GM21360 (cell line): ENCODE measurements at regions not wholly inside any gene's neighbourhood (a gene's known extent, or its start where the extent isn't known, plus 50 kb on each side); places are given as distances from the start of the nearest gene placed in this dataset.
"Not testable (repeated sequence)": the region's sequence is repeated elsewhere in the genome, so short reads cannot be mapped to it uniquely, and the experiment has no call there.

Experiments used
- ATAC-seq: cut with Tn5 transposase; IDR thresholded peaks from one replicate; pipeline ENCODE4 v1.9.1; 2021; ENCODE audit warnings: mild to moderate bottlenecking, moderate library complexity; ENCODE audit not compliant: unreplicated experiment

DNA sequence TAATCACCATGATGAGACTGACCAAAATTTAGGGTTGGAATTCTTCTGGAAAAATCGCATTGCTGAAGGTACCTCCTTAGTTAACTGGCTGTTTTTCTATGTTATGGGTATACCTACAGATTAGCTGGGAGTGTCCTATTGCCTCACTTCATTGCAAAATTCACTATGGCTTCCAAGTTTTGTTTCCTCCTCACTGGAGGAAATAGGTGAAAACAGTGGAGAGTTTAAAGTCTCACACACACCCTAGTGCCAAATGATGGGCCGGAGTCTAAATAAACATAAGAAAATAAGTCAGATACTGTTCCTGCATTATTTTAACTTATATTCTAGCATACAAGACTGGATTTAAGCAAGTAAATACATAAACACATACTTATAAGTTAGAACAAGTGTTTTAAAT, 98.2 kb downstream of the AHR start:
- no peak for ATAC-seq

DNA sequence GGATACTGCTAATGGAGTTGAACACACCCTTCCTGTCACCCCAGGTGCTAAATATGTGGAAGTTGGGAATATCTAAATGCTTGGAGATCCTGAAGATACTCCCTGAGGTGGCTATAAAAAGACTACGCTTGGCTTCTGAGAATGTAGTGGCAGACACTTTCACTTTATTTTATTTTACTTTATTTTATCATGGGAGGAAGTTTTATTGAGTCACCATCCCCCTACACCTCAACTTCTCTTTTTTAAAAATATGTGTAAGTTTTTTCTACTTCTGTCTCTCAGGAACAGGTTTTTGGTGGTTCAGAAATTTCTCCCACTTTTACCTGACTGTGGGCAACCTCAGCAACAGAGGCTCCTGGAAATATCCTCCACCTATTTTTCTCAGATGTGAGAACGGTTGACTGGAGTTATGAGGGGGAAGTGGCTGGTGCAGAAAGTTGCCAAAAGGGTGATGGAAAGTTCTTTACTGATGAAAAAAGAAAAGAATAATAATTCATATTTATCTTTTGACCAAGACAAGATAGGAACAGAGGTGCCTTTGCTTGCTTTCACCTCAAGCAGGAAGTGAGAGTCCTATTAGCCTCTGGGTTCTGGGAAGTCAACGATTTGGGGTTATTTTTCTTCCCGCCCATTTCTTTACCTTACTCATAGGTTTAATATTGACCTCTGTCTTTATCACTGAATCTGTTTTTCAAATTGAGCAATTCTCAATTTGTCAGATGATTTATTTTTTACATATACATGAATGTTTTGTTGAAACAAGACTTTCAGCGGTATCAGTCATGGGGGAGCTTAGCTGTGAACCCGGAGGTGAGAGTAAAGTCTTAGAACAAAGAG, 103.6 kb downstream of the AHR start:
- peak; percentile 71 for ATAC-seq

DNA sequence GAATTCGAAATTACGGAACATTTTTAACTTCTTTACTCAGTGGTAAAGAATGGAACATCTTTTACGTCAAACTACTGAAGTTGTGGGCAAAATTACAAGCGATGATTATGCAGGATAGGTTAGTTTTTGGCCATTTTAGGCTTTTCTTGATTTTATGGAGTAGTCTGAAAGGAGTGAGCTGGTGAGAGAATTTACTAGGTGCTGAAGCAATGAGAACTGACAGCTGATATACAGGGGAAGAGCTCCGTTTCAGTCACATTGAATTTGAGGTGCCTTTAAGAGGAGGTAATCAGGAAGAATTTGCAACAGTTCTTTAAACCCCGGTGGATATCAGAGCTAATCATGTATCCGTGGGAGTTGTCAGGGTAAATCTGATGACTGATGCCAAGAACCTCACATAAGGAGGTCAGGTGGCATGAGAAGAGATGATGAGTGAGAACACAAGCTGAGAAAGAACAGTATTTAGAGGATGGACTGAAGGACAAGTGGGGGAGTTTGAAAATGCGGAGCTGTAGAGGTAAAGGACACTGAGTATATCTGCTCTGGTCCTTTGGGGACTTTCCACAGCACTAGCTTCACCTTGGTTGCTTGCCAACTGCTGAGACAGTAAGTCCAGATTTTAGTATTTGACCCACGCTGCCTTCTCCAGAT, 104.3 kb downstream of the AHR start:
- ATAC-seq = peak; percentile 77

DNA sequence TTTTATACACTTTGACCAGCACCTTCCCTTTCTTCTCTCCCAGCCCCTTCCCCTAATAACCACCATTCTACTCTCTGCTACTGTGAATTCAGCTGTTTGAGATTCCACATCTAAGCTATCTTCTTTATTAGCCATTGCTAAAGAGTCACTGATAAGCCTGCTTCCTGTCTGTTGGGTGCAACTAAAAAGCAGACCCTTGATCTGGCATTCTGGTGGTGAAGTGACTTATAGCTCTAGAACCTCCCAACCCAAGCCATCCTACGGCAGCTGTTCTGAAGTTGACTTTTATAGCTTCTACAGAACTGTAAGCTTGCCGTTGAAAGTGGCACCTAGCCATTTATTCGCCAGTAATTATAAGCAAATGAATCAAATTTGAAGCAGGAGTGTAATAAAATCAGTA, 105.6 kb downstream of the AHR start:
- ATAC-seq = no peak

DNA sequence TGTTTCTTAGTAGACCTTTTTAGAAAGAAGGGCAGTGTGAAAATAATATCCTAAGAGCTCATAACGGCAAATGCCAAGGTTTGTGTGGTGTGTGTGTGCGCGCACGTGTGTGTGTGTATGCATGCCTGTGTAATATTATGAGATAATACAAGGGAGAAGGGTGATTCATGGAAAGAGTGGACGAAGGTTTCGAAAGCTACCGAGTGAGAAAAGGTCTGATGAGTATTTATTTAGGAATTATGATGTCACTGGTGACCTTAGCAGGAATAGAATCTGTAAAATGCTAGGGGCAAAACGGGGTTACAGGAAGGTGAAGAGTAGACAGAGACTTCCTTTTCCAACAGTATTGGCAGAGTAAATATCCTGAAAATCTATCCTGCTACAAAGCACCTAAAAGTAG, 107.3 kb downstream of the AHR start:
- ATAC-seq = no peak

DNA sequence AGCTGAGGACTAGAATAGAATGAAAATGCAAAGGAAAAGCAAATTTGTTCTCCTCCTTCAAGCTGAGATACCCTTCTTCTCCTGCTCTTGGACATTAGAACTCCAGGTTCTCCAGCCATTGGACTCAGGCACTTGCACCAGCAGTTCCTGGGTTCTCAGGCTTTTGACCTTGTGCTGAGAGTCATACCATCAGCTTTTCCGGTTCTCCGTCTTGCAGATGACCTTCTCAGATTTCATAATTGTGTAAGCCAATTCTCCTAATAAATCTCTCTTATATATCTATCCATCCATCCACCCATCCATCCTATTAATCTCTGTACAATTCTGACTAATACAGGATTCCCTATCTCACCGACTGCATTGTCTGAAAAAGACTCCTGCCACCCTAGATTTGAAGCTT, 108.3 kb downstream of the AHR start:
- ATAC-seq = no peak

DNA sequence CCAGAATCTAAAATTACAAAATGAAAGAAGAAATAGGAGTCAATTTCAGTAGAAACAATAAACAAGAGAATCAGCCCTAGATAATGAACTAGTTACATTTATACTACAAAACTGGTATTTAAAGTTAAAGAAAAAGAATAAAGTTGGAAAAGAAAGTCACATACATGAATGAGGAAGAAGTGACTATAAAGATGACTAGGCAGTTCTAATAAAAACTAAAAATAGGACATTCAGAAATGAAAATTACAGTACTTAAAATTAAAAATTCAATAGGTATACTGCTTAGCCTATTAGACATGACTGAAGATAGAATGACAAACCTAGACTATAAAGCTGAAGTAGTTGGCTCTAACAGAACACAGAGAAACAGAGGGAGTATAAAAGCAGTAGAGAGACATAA, 108.8 kb downstream of the AHR start:
- ATAC-seq = no peak

DNA sequence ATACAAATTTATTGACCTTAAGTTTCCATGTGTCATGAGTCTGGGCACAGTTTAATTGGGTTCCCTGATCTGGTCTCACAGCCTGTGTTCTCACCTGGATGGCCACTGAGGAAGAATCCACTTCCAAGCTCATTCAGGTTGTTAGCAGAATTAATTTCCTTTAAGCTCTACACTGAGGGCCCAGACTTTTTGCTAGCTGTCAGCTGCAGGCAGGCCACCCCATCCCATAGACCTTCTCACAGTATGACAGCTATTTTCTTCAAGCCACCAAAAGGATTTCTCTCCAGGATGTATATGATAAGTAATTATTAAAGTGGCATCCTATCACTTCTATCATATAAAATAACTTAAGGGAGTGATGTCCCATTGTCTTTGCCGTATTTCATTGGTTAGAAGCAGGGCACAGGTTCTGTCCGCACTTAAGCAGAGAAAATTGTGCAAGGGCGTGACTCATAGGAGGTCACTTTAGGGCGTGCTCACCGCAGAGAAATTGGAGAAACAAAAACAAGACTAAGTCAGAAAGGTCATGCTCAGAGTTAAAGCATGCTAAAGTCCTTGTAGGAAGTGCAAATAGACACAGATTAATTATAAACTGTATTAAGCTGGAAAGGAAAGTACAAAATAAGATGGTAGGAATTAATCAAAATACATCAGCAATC, 109.9 kb downstream of the AHR start:
- ATAC-seq = no peak

DNA sequence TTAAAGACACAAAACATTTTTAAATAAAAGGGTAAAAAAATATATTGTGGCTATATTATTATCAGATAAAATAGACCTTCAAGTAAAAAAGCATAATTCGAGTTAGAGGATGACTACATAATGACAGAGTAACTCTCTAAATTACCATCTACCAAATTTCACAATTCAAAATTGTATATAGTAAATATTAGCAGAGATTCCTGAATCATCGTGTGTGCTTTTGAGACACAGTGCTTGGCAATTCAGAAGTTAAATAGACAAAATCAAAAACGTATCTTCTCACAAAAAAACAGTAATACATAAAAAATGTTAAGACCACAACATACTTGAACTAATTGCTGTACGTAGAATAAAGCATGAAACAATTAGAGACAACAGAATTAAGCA, 110.4 kb downstream of the AHR start:
- ATAC-seq = no peak

DNA sequence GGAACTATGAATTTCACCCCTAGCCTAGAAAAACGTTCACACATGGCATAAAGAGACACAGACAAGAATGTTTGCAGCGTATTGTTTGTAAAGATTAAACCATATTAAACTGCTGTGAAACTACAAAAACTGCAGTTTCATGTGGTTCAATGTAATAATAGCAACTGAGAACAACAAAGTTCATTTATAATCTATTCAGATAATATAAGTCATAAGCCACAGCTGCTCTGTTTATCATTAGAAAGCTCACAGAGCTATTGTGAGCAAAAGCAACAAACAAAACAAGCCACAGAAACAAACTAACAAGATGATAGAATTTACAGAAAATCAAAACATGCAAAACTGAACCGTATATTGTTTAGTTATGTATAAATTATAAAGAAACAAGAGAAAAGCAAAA, 113.5 kb downstream of the AHR start:
- no peak for ATAC-seq

DNA sequence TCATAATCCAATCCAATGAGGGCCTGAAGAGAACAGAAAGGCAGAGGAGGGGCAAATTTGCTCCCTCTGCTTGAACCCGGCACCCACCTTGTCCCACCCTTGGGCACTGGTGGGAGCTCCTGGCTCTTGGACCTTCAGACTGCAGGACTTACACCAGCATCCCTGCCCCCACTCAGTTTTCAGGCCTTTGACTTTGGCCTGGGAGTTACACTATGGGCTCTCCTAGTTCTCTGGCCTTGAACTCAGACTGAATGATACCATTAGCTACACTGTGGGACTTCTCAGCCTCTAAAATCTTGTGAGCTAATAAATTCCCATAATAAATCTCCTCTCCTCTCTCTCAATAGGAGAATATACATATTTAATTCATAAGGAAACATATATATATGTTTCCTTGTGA, 114.4 kb downstream of the AHR start:
- no peak for ATAC-seq

DNA sequence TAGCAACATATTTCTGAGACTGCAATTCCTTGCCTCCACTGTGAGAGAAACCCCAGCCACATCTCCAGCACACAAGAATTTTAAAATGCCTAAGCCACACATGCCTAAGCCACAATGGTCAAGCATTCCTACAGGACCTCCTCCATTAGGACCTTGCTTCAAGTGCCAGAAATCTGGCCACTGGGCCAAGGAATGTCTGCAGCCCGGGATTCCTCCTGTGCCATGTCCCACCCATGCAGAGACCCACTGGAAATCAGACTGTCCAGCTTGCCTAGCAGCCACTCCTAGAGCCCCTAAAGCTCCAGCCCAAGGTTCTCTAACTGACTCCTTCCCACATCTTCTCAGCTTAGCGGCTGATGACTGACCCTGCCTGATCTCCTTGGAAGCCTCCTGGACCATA, 117.5 kb downstream of the AHR start:
- no peak for ATAC-seq

DNA sequence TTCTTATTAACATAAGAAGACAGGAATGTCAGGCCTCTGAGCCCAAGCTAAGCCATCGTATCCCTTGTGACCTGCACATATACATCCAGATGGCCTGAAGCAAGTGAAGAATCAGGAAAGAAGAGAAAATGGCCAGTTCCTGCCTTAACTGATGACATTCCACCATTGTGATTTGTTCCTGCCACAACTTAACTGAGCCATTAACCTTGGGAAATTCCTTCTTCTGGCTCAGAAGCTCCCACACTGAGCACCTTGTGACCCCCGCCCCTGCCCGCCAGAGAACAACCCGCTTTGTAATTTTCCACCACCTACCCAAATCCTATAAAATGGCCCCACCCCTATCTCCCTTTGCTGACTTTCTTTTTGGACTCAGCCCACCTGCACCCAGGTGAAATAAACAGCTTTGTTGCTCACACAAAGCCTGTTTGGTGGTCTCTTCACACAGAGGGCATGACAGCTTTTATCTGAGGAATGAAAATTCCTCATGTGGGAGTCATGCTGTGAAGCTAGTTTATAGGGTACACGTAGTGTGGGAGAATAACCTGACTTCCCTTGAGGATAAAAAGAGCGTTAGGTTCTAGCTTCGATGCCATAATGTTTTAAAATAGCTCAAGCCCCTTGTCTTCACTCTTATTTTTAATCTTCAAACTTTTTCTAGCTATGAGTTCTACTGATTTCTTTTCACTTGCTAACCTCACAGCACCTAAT, 122.0 kb downstream of the AHR start:
- not testable (repeated sequence) for ATAC-seq

DNA sequence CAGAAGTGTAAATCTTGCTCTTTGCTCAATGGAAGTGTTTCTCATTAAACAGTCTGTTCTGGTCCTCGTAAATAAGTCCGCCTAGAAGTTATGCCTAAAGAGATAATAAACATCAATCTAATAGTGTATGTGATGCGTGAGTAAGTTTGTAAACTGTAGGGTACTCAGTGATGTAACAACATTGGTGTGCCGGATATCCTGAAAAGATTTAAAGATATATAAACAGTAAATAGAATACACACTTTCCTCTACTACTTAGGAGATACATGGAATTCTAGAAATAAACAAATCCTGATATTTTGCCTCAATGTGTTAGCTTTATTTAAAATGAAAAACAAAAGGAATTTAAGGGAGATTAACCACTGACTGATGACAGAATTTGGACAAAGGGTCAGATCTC, 123.5 kb downstream of the AHR start:
- ATAC-seq = no peak

DNA sequence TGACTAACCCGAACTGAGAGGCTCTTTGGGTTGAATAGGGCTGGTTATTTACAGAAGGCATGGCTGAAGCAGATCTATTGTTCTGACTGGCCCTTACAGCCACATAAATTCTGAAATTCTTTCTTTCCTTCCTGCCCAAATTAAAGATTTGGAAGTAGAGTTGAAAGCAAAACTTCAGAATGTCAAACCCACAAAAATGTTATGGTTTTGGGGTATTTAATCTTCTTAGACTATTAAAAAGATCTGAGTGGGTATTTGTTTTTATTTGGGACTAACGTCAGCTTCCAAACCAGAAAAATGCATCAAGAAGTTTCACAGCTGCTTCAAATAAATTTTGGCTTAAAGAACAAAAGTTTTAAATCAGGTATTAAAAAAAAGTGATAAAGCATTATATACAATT, 124.5 kb downstream of the AHR start:
- no peak for ATAC-seq

DNA sequence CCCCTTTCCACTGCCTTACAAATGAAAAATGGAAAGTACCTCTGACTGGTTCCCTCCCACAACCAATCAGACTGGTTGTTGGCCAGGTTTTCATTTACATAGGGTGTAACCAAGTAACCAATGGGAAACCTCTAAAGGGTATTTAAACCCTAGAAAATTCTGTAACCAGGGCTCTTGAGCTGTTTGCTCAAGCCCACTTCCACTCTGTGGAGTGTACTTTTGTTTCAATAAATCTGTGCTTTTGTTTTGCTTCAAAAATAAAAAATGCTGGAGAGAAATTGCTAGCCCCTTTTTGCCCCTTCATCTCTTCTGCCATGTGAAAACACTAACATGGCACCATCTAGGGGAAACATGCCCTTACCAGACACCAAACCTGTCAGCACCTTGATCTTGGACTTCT, 129.5 kb downstream of the AHR start:
- no peak for ATAC-seq

DNA sequence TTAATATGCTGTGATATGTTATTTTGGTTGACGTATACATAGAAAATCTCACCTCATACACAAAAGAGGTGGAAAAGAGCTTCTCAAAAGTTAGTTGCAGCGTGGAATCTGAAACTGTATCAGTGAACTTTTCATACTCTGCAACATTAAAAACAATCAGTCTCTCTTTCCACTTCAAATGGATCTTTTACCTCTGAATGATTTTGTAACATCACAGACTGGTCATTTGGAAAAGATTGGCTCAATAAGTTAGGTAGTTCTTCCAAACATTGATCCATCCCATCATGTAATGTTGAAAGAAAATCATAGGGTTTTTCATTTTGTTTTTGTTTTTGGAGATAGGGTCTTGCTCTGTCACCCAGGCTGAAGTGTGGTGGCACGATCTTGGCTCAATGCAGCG, 131.1 kb downstream of the AHR start:
- no peak for ATAC-seq

DNA sequence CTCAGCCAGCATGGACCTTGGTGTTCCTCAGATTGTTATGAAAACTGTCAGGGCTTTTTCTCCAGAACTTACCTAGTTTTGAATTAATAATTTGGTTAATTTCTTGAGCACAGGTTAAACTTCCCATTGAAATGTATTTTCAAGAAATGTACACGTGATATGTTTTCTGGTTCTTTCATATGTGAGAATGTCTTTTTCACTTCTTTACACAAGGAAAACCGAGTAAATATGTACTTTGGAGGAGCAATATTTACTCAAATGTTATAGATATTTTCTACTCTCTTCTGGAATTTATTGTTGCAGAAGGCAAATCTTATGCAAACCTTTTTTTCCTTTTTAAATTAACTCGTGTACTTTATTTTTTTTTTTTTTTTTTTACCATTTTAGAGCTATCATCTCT, 134.3 kb downstream of the AHR start:
- no peak for ATAC-seq

DNA sequence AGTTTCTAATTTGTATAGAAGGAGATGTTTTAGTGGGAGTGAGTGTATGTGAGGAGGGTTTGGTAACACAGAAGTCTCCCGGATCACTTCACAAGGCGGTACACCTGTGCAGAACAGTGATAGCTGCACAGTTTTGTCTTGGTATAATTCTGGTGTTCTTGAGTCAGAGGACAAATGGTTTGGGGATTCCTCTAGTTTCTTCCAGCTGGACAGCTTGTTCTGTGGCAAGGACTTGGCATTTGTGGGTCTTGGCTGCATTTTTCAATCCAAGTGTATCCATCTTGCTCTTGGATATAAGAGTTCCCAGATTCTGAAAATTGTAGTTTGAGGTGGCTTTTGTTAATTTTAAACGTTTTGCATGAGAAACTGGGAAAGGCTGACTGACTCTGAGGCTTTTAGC, 135.7 kb downstream of the AHR start:
- no peak for ATAC-seq

DNA sequence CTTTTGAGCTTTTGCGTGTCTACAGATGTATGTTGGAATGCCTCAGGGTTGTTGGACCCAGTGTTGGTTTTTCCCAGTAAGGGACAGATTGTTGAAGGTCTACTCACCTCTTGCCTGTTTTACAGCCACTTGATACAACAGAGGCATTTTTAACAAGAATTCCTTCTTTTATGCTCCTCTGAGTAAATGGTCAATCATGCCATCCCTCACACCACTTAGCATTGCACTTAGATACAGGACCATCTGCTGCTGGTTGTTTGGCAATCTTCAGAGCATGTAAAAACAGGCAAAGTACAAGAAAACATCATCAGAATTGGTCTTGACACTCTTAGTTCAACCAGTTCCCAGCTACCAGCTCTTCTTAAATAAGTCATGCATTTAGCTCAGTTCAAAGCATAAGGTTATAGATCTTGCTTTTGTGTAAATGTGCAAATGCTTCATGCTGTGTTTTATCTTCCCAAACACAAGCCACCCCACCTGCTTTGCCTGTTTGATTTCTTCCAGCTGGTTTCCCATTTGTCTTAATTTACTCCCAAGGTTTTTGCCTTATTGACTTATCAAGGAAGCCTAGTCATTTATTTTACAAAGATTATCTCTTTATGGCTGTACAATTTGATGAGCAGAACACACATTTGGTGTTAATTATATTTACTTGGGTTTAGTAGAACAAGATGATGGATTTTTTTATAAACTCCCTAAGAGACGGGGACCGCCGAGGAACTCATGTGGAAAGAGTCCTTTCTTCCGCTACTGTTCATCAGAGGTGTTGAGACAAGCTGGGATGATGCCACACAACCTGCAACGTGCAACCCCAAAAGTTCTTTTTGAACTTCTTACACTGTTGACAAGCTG, 136.6 kb downstream of the AHR start:
- no peak for ATAC-seq

DNA sequence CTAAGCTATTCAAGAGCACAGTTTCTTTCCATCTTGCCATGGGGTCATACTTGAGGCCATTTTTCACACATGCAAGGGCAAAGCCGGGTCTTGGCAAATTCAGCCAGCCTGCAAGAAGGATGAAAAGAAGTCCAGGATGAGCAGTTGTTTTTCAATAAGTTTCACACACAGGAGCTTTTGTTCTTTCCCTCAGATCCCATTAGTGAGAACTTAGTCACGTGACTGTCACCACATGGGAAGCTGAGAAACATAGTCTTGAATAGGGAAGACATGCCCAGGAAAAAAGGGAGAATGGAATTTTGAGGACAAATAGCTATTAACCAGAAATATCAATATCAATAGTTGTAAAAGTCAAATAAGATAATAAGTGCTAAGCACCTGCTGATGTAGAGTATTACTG, 137.7 kb downstream of the AHR start:
- ATAC-seq = no peak
